Osteocyte (in vitro differentiated cells): ENCODE measurements at regions not wholly inside any gene's neighbourhood (a gene's known extent, or its start where the extent isn't known, plus 50 kb on each side); places are given as distances from the start of the nearest gene placed in this dataset.

Experiments
- DNase-seq: peaks from one replicate; pipeline ENCODE4 v3.0.0; 2021; ENCODE audit warnings: mixed read lengths; ENCODE audit not compliant: unreplicated experiment; ENCODE audit errors: extremely low spot score
- H3K27ac Mint-ChIP-seq: one replicate; pipeline ENCODE4 v1.8.0; 2021; ENCODE audit warnings: mild to moderate bottlenecking, mixed read lengths; ENCODE audit not compliant: unreplicated experiment
- H3K27me3 Mint-ChIP-seq: one replicate; pipeline ENCODE4 v1.8.0; 2021; ENCODE audit warnings: mixed read lengths; ENCODE audit not compliant: unreplicated experiment
- H3K36me3 Mint-ChIP-seq: one replicate; pipeline ENCODE4 v1.8.0; 2021; ENCODE audit warnings: mixed read lengths; ENCODE audit not compliant: unreplicated experiment
- H3K4me1 Mint-ChIP-seq: one replicate; pipeline ENCODE4 v1.8.0; 2021; ENCODE audit warnings: mixed read lengths; ENCODE audit not compliant: unreplicated experiment
- H3K4me3 Mint-ChIP-seq: one replicate; pipeline ENCODE4 v1.8.0; 2021; ENCODE audit warnings: mild to moderate bottlenecking, moderate library complexity, mixed read lengths; ENCODE audit not compliant: unreplicated experiment
- H3K9me3 Mint-ChIP-seq: one replicate; pipeline ENCODE4 v1.8.0; 2021; ENCODE audit warnings: mixed read lengths; ENCODE audit not compliant: unreplicated experiment
- TF ChIP-seq, protein P1 (sequence below): fragments of 200-600 bp; sonication (generic); IDR thresholded peaks from 2 replicates; pipeline ENCODE4 v1.5.0; 2021; ENCODE audit warnings: antibody characterized with exemption, mild to moderate bottlenecking, moderate library complexity

DNA sequence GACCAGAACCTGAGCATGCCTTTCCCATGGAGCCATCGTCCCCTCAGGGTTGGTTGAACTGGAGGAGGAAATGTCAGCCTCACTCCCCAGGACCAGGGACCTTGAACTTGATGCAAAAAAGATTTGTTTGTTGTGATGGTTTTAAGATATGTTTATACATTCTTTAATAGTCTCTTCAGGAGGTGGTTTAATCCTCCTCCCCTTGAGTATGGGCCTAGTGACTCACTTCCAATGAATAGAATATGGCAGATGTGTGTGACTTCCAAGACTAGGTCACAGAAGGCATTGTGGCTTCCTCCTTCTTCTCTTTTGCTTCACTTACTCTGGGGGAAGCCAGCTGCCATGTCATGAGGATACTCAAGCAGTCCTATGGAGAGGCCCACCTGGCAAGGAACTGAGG is 81.7 kb upstream of the WNT4 start:
- no peaks in the 10 kb centered on the region for H3K36me3 Mint-ChIP-seq
- TF ChIP-seq, protein P1, sequence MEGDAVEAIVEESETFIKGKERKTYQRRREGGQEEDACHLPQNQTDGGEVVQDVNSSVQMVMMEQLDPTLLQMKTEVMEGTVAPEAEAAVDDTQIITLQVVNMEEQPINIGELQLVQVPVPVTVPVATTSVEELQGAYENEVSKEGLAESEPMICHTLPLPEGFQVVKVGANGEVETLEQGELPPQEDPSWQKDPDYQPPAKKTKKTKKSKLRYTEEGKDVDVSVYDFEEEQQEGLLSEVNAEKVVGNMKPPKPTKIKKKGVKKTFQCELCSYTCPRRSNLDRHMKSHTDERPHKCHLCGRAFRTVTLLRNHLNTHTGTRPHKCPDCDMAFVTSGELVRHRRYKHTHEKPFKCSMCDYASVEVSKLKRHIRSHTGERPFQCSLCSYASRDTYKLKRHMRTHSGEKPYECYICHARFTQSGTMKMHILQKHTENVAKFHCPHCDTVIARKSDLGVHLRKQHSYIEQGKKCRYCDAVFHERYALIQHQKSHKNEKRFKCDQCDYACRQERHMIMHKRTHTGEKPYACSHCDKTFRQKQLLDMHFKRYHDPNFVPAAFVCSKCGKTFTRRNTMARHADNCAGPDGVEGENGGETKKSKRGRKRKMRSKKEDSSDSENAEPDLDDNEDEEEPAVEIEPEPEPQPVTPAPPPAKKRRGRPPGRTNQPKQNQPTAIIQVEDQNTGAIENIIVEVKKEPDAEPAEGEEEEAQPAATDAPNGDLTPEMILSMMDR = no peak
- H3K4me1 Mint-ChIP-seq = no peaks in the 10 kb centered on the region
- no peak overlapping the region for H3K4me3 Mint-ChIP-seq
- H3K9me3 Mint-ChIP-seq = peaks cover 6% of the 10 kb centered on the region
- DNase-seq = no peak
- H3K27ac Mint-ChIP-seq = no peak overlapping the region
- H3K27me3 Mint-ChIP-seq = peaks cover 37% of the 10 kb centered on the region

DNA sequence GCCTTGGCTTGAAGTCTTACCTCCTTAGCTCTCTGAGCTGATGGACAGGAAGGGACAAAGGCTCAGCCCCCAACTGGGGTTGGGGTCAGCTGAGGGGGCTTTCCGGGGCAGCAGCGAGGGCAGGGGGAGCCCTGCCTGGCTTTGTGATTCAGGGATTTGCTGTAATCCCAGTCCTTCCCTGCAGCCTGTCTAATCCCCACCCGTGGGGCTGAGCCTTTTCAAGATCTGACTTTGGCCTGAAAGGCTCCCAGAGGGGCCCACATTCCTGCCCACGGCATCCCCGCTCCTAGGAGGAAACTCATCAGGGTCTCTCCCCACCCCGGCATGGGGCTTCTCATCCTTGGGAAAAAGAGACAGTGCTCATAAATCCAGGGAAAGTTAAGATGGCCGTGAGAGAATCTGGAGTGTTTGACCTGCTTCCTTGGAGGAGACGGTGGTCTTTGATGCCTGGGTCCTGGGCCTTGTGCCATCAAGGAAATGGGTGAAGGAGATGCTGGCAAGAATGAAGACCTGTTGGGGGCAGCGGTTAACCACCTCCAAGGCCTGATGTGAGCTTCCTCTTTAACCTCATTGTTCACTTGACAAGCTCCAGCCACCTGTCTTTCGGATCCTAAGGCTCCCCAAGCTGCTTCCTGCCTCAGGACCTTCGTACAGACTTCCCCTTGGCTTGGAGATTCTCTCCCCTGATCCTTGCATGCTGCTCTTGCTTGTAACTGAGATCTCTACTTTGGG is 83.1 kb upstream of the WNT4 start:
- no peak for DNase-seq
- no peak overlapping the region for H3K4me3 Mint-ChIP-seq
- TF ChIP-seq, protein P1 = no peak
- no peaks in the 10 kb centered on the region for H3K4me1 Mint-ChIP-seq
- H3K27me3 Mint-ChIP-seq = peaks cover 27% of the 10 kb centered on the region
- H3K36me3 Mint-ChIP-seq = no peaks in the 10 kb centered on the region
- H3K9me3 Mint-ChIP-seq = peaks cover 6% of the 10 kb centered on the region
- no peak overlapping the region for H3K27ac Mint-ChIP-seq

DNA sequence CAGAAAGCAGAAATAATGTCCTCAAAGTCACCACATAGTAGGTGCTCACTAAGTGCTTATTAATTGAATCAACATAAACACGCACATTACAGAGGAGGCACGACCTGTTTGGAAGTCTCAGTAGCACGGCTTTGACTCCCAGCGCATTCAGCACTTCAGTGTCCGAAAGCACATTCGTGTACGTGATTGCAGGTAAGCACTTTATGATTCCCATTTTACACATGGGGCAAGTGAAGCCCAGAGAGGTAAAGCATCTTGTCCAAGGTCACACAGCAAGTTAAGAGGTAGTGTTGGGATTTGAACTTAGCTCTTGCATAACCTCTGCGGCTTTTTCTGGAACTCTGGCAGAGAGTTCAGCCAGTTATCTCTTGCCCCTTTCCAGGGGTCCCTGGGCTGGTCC is 85.2 kb upstream of the WNT4 start:
- peaks cover 31% of the 10 kb centered on the region for H3K27me3 Mint-ChIP-seq
- H3K4me1 Mint-ChIP-seq = no peaks in the 10 kb centered on the region
- H3K36me3 Mint-ChIP-seq = no peaks in the 10 kb centered on the region
- peaks cover 6% of the 10 kb centered on the region for H3K9me3 Mint-ChIP-seq
- no peak for DNase-seq
- H3K4me3 Mint-ChIP-seq = no peak overlapping the region
- TF ChIP-seq, protein P1 = no peak
- H3K27ac Mint-ChIP-seq = no peak overlapping the region

DNA sequence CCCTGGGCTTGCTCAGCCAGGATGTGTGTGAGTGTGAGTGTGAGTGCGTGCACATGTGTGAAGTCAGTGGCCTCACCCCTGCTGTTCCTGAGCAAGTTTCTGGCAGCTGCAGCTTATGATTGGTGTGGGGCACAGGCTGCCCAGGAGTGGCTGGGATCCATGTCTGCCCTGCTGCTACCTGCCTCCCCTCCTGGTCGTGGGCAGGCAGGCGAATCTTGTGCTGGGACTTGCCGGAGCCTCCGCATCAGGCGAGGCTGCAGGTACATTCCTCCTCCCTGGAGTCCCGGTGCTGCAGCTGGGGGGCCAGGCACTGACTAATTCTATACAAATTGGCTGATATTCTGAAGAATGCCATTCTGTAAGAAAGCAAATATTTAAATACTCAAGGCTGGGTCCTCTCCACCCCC is 85.6 kb upstream of the WNT4 start:
- Mint-ChIP-seq H3K27ac (no peak overlapping the region), H3K4me3 (no peak overlapping the region), H3K4me1 (no peaks in the 10 kb centered on the region), H3K9me3 (peaks cover 6% of the 10 kb centered on the region), H3K27me3 (peaks cover 31% of the 10 kb centered on the region), H3K36me3 (no peaks in the 10 kb centered on the region)
- DNase-seq = no peak
- TF ChIP-seq, protein P1 = no peak

DNA sequence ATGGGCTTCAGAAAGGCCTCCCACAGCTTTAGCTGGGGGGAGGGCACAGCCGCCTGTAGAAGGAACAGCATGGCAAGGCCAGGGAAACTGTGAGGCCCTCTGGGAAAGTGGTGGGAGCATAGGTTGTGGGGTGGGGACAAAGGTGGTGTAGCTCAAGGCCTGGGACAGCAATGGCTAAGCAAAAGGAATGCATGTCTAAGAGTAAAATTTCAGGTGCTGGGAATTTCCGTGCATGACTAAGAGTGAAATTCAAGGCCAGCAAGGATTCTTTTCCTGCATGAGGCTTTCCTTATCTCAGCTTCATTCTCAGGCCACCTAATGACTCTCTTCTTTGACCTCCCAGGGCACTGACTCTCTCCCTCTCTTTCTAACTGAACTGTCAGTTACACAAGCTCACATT is 86.5 kb upstream of the WNT4 start:
- Mint-ChIP-seq H3K9me3 (peaks cover 6% of the 10 kb centered on the region), H3K27ac (no peak overlapping the region), H3K27me3 (peaks cover 35% of the 10 kb centered on the region), H3K36me3 (no peaks in the 10 kb centered on the region), H3K4me1 (no peaks in the 10 kb centered on the region), H3K4me3 (no peak overlapping the region)
- DNase-seq = no peak
- TF ChIP-seq, protein P1 = no peak
